Breast epithelium (tissue), 4 donors: ENCODE measurements at regions not wholly inside any gene's neighbourhood (a gene's known extent, or its start where the extent isn't known, plus 50 kb on each side); places are given as distances from the start of the nearest gene placed in this dataset.
"Not testable (repeated sequence)": the region's sequence is repeated elsewhere in the genome, so short reads cannot be mapped to it uniquely, and the experiment has no call there.

ENCODE experiments used
- DNase-seq, 2 donors: peaks; one replicate each; pipeline ENCODE4 v3.0.0-alpha.2; 2019; ENCODE audit warnings: low spot score in 2 of 2
- H3K27ac ChIP-seq, 2 donors: fragments of 200-600 bp; sonication (generic) in 1 of 2; one replicate each; pipeline ENCODE4 v1.5.1; 2016 to 2019; ENCODE audit warnings: mild to moderate bottlenecking in 1 of 2
- H3K27me3 ChIP-seq, 2 donors: fragments of 200-600 bp; sonication (generic) in 1 of 2; one replicate each; pipeline versions ENCODE4 v1.5.1 to v1.6.0; 2017 to 2019; ENCODE audit warnings: control low read depth in 1 of 2, mild to moderate bottlenecking in 1 of 2
- H3K36me3 ChIP-seq: fragments of 200-600 bp; one replicate; pipeline ENCODE4 v1.5.1; 2019
- H3K4me1 ChIP-seq, 2 donors: fragments of 200-600 bp; sonication (generic); one replicate each; pipeline ENCODE4 v1.5.1; 2016 to 2019; ENCODE audit warnings: control low read depth in 1 of 2
- H3K4me3 ChIP-seq, 3 donors: fragments of 200-600 bp; sonication (generic); 1 replicate in 2 of 3; 2 replicates in 1 of 3; pipeline ENCODE4 v1.5.1; 2016 to 2019; ENCODE audit warnings: mild to moderate bottlenecking in 3 of 3, moderate library complexity in 2 of 3
- H3K9me3 ChIP-seq, 2 donors: fragments of 200-600 bp; sonication (generic) in 1 of 2; one replicate each; pipeline ENCODE4 v1.5.1; 2016 to 2019; ENCODE audit warnings: control low read depth in 1 of 2
- CTCF ChIP-seq, 3 donors: fragments of 450-650 bp; IDR thresholded peaks; one replicate each; pipeline ENCODE4 v1.5.1; 2016 to 2017; ENCODE audit warnings: antibody characterized with exemption in 3 of 3, mild to moderate bottlenecking in 3 of 3, moderate library complexity in 3 of 3
- POLR2A ChIP-seq: fragments of 450-650 bp; IDR thresholded peaks from one replicate; pipeline ENCODE4 v1.6.1; 2016; ENCODE audit warnings: antibody characterized with exemption, mild to moderate bottlenecking, moderate library complexity
- POLR2AphosphoS5 ChIP-seq, 3 donors: sonication (generic); formaldehyde crosslinking; IDR thresholded peaks; one replicate each; pipeline ENCODE4 v1.6.1; 2017; ENCODE audit warnings: antibody characterized with exemption in 3 of 3
- intact Hi-C: fragments of 100-400 bp; cut with DNase I; formaldehyde crosslinking; loops from one replicate; pipeline ENCODE4 v1.15.1; 2023; ENCODE audit warnings: low total_unique reads

GRCh38 chr1:196009362-196009761, 598.9 kb downstream of the KCNT2 start:
- Histone ChIP-seq H3K4me3 (no peak overlapping the region), H3K9me3 (no peaks in the 10 kb centered on the region), H3K27me3 (no peaks in the 10 kb centered on the region), H3K27ac (no peak overlapping the region), H3K4me1 (no peaks in the 10 kb centered on the region), H3K36me3 (no peaks in the 10 kb centered on the region)
- DNase-seq, result no peak
- intact Hi-C loops, result no loop called here
- no peak for TF ChIP-seq POLR2AphosphoS5 (IDR thresholded peaks at IDR 0.05)
- TF ChIP-seq CTCF (IDR thresholded peaks at IDR 0.05), result no peak
- no peak for TF ChIP-seq POLR2A

GRCh38 chr1:196007763-196008162, 600.5 kb downstream of the KCNT2 start:
- TF ChIP-seq POLR2AphosphoS5 (IDR thresholded peaks at IDR 0.05), result no peak
- TF ChIP-seq CTCF (IDR thresholded peaks at IDR 0.05), result no peak
- no peak for TF ChIP-seq POLR2A
- H3K27ac ChIP-seq, result no peak overlapping the region
- no peaks in the 10 kb centered on the region for H3K36me3 ChIP-seq
- H3K27me3 ChIP-seq, result no peaks in the 10 kb centered on the region
- no peak overlapping the region for H3K4me3 ChIP-seq
- no peak for DNase-seq
- H3K9me3 ChIP-seq, result no peaks in the 10 kb centered on the region
- intact Hi-C loops, result no loop called here
- H3K4me1 ChIP-seq, result no peaks in the 10 kb centered on the region

- TF ChIP-seq POLR2AphosphoS5 (IDR thresholded peaks at IDR 0.05) (no peak), CTCF (IDR thresholded peaks at IDR 0.05) (no peak), POLR2A (no peak)
- Histone ChIP-seq H3K9me3 (no peaks in the 10 kb centered on the region), H3K4me3 (no peak overlapping the region), H3K27me3 (no peaks in the 10 kb centered on the region), H3K36me3 (no peaks in the 10 kb centered on the region), H3K4me1 (no peaks in the 10 kb centered on the region), H3K27ac (no peak overlapping the region)
- DNase-seq, result no peak
- intact Hi-C loops, result no loop called here
Measured at GRCh38 chr1:196005426-196005825, 602.8 kb downstream of the KCNT2 start.

GRCh38 chr1:196004388-196004787, 603.9 kb downstream of the KCNT2 start:
- H3K27me3 ChIP-seq, H3K9me3 ChIP-seq, H3K27ac ChIP-seq, H3K4me3 ChIP-seq, H3K36me3 ChIP-seq, DNase-seq, intact Hi-C loops, H3K4me1 ChIP-seq: not testable (repeated sequence)

- TF ChIP-seq POLR2A, result no peak
- no peak for TF ChIP-seq CTCF (IDR thresholded peaks at IDR 0.05)
- no peak for TF ChIP-seq POLR2AphosphoS5 (IDR thresholded peaks at IDR 0.05)
- no peak overlapping the region for H3K27ac ChIP-seq
- no peaks in the 10 kb centered on the region for H3K27me3 ChIP-seq
- no peak overlapping the region for H3K4me3 ChIP-seq
- H3K4me1 ChIP-seq, result no peaks in the 10 kb centered on the region
- H3K9me3 ChIP-seq, result no peaks in the 10 kb centered on the region
- H3K36me3 ChIP-seq, result no peaks in the 10 kb centered on the region
- intact Hi-C loops, result no loop called here
- no peak for DNase-seq
Measured at GRCh38 chr1:196002906-196003305, 605.3 kb downstream of the KCNT2 start.

GRCh38 chr1:196002296-196002695, 605.9 kb downstream of the KCNT2 start:
- H3K27ac ChIP-seq, intact Hi-C loops, H3K4me3 ChIP-seq, H3K36me3 ChIP-seq, H3K4me1 ChIP-seq, H3K27me3 ChIP-seq, H3K9me3 ChIP-seq, DNase-seq: not testable (repeated sequence)
